Bronchial epithelial cell (primary cell): ENCODE measurements at regions not wholly inside any gene's neighbourhood (a gene's known extent, or its start where the extent isn't known, plus 50 kb on each side); places are given as distances from the start of the nearest gene placed in this dataset.
A peak's percentile ranks its signal among the peaks of the same experiment; 100 is the strongest.

Experiments
- DNase-seq: peaks from one replicate; pipeline ENCODE4 v3.0.0-alpha.2; 2010; ENCODE audit warnings: low read depth
- FAIRE-seq: peaks from 2 replicates; lab custom pipeline; 2011; peaks lifted over from hg19 to GRCh38; lab: Jason Lieb, UNC
- H3K27me3 ChIP-seq: 2 replicates; pipeline ENCODE4 v1.5.1; 2011; ENCODE audit warnings: low read length; ENCODE audit not compliant: control insufficient read depth, insufficient read depth
- H3K36me3 ChIP-seq: 2 replicates; pipeline ENCODE4 v1.5.1; 2011; ENCODE audit warnings: low read length; ENCODE audit not compliant: control insufficient read depth, insufficient read depth
- H3K4me3 ChIP-seq: 2 replicates; pipeline ENCODE4 v1.5.1; 2011; ENCODE audit warnings: mild to moderate bottlenecking, low read depth, low read length, control low read depth
- TF ChIP-seq, protein P1 (sequence below): IDR thresholded peaks from 2 replicates; pipeline ENCODE4 v1.5.1; 2011; ENCODE audit warnings: mild to moderate bottlenecking, moderate library complexity, low read length, control low read depth, inconsistent platforms; ENCODE audit not compliant: insufficient read depth, severe bottlenecking

- H3K36me3 ChIP-seq = no peaks in the 10 kb centered on the region
- TF ChIP-seq, protein P1, sequence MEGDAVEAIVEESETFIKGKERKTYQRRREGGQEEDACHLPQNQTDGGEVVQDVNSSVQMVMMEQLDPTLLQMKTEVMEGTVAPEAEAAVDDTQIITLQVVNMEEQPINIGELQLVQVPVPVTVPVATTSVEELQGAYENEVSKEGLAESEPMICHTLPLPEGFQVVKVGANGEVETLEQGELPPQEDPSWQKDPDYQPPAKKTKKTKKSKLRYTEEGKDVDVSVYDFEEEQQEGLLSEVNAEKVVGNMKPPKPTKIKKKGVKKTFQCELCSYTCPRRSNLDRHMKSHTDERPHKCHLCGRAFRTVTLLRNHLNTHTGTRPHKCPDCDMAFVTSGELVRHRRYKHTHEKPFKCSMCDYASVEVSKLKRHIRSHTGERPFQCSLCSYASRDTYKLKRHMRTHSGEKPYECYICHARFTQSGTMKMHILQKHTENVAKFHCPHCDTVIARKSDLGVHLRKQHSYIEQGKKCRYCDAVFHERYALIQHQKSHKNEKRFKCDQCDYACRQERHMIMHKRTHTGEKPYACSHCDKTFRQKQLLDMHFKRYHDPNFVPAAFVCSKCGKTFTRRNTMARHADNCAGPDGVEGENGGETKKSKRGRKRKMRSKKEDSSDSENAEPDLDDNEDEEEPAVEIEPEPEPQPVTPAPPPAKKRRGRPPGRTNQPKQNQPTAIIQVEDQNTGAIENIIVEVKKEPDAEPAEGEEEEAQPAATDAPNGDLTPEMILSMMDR = no peak
- H3K4me3 ChIP-seq = no peak overlapping the region
- FAIRE-seq = no peak
- DNase-seq = peak; percentile 62
- H3K27me3 ChIP-seq = no peaks in the 10 kb centered on the region
These were observed 758.5 kb downstream of the KCTD8 start for GRCh38 chr4:43690116-43690515.

GRCh38 chr4:43693876-43694275 is 754.7 kb downstream of the KCTD8 start:
- DNase-seq (no peak), FAIRE-seq (no peak)

DNA sequence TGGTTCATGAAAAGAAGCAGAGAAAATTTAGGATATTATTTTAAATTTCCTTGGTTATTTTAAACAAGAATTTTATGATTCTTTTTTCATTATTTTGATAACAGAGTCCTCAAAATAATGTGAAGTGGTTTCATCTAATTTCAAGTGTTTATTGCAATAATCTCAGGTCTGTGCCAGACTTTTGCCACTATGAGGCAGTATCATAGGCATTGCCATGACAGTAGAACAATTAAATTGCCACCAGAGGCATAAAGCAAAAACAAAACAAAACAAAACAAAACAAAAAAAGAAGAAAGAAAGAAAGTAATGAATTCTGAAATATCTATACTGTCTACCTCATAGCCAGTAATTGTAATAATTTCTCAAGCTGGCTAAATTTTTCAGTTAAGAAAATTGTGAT is 739.2 kb downstream of the KCTD8 start:
- no peak for FAIRE-seq
- TF ChIP-seq, protein P1 = no peak
- Histone ChIP-seq H3K27me3 (no peaks in the 10 kb centered on the region), H3K36me3 (no peaks in the 10 kb centered on the region), H3K4me3 (no peak overlapping the region)
- peak; percentile 1 for DNase-seq

More at GRCh38 chr4:43693876-43694275, 754.7 kb downstream of the KCTD8 start:
- Histone ChIP-seq H3K36me3 (no peaks in the 10 kb centered on the region), H3K27me3 (no peaks in the 10 kb centered on the region), H3K4me3 (no peak overlapping the region)
- TF ChIP-seq, protein P1 = no peak

GRCh38 chr4:43716721-43717395 is 731.8 kb downstream of the KCTD8 start:
- Histone ChIP-seq H3K27me3 (no peaks in the 10 kb centered on the region), H3K4me3 (no peak overlapping the region), H3K36me3 (no peaks in the 10 kb centered on the region)
- FAIRE-seq (no peak), DNase-seq (no peak)
- TF ChIP-seq, protein P1 = no peak

GRCh38 chr4:43718369-43718768 is 730.2 kb downstream of the KCTD8 start:
- Histone ChIP-seq H3K27me3 (no peaks in the 10 kb centered on the region), H3K36me3 (no peaks in the 10 kb centered on the region), H3K4me3 (no peak overlapping the region)
- TF ChIP-seq, protein P1 = no peak
- no peak for FAIRE-seq
- DNase-seq = no peak

- FAIRE-seq = no peak
These were observed 715.7 kb downstream of the KCTD8 start for GRCh38 chr4:43732829-43733426.

More at GRCh38 chr4:43732829-43733426, 715.7 kb downstream of the KCTD8 start:
- TF ChIP-seq, protein P1 = no peak
- Histone ChIP-seq H3K4me3 (no peak overlapping the region), H3K27me3 (no peaks in the 10 kb centered on the region), H3K36me3 (no peaks in the 10 kb centered on the region)
- DNase-seq = no peak
